ENCODE measurements at regions not wholly inside any gene's neighbourhood (a gene's known extent, or its start where the extent isn't known, plus 50 kb on each side); places are given as distances from the start of the nearest gene placed in this dataset.

- TF ChIP-seq CTCF (conservative IDR thresholded peaks at IDR 0.05 in 1 of 2, IDR thresholded peaks at IDR 0.05 in 1 of 2; ENCODE audit: extremely low read depth in 1 of 2, insufficient read depth in 1 of 2, low read depth in 1 of 2, low read length in 2 of 2) (no peak), EZH2 (IDR thresholded peaks at IDR 0.05; ENCODE audit: borderline replicate concordance, low read length) (no peak)
Observed at GRCh38 chr18:6574631-6575030, 154.9 kb upstream of the ARHGAP28 start.

Data from mammary epithelial cell (primary cell).